ENCODE measurements at regions not wholly inside any gene's neighbourhood (a gene's known extent, or its start where the extent isn't known, plus 50 kb on each side); places are given as distances from the start of the nearest gene placed in this dataset.

DNA sequence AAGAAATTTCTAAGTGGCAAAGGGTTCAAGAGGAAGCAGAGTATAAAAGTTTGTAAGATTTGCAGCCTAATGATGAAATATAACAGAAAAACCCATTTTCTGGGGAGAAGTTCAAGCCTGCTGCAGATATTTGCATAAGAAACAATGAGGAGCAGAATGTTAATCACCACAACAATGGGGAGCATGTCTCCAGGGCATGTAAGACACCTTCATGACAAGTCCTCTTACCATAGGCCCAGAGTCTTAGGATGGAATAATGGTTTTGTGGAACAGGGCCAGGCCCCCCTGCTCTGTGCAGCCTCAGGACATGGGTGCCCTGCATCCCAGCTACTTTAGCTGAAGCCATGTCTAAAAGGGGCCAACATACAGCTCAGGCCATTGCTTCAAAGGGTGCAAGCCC, 809.0 kb upstream of the SLITRK5 start:
- POLR2A ChIA-PET = no interaction called here
- CTCF ChIA-PET = interaction anchor here (0.7 kb wide), 1 partner anchor 9 kb away, joined by 3 read pairs; no protein-coding TSS in a partner anchor
- TF ChIP-seq TARDBP (IDR thresholded peaks at IDR 0.05) = no peak
- no peak for TF ChIP-seq ELF4 (IDR thresholded peaks at IDR 0.05)
- TF ChIP-seq L3MBTL2 (conservative IDR thresholded peaks at IDR 0.05) = no peak
- TF ChIP-seq LEF1 (IDR thresholded peaks at IDR 0.05; ENCODE audit: borderline replicate concordance) = no peak
- no peak for TF ChIP-seq NFRKB (IDR thresholded peaks at IDR 0.05)
- TF ChIP-seq FOXA1 (IDR thresholded peaks at IDR 0.05) = no peak
- no peak for TF ChIP-seq CTBP1 (IDR thresholded peaks at IDR 0.05; ENCODE audit: borderline replicate concordance)
- TF ChIP-seq HDGF (IDR thresholded peaks at IDR 0.05; ENCODE audit: borderline replicate concordance) = no peak
- no peak for TF ChIP-seq FOXM1 (IDR thresholded peaks at IDR 0.05; ENCODE audit: borderline replicate concordance)
- TF ChIP-seq, protein P1, sequence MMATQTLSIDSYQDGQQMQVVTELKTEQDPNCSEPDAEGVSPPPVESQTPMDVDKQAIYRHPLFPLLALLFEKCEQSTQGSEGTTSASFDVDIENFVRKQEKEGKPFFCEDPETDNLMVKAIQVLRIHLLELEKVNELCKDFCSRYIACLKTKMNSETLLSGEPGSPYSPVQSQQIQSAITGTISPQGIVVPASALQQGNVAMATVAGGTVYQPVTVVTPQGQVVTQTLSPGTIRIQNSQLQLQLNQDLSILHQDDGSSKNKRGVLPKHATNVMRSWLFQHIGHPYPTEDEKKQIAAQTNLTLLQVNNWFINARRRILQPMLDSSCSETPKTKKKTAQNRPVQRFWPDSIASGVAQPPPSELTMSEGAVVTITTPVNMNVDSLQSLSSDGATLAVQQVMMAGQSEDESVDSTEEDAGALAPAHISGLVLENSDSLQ (IDR thresholded peaks at IDR 0.05) = no peak
- TF ChIP-seq FOXK2 (IDR thresholded peaks at IDR 0.05) = no peak
- TF ChIP-seq SUZ12 (IDR thresholded peaks at IDR 0.05) = no peak
- TF ChIP-seq ARNT (IDR thresholded peaks at IDR 0.05) = no peak
- DNase-seq (ENCODE audit: extremely low spot score) = no peak

DNA sequence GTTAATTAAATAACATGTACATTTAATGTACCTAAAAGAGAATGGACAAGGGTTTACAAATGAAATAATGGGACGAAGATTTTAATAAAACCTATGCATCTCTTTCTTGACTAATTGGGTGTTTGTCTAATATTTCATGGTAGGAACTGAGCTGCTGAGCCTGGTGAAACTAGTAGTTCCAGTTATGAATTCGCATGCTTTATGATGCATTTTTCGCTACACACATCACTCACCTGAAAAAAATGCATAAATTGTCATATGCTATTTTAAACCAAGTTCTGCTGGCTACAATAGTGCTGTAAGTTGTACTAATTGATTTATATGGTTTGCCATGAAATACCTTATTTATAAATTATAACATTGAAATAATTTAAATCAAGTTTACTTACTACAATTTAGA, 806.8 kb upstream of the SLITRK5 start:
- no peak for TF ChIP-seq L3MBTL2 (conservative IDR thresholded peaks at IDR 0.05)
- no peak for TF ChIP-seq TARDBP (IDR thresholded peaks at IDR 0.05)
- TF ChIP-seq ZNF384 (IDR thresholded peaks at IDR 0.05) = no peak
- TF ChIP-seq ELF4 (IDR thresholded peaks at IDR 0.05) = no peak
- TF ChIP-seq CTBP1 (IDR thresholded peaks at IDR 0.05; ENCODE audit: borderline replicate concordance) = no peak
- TF ChIP-seq, protein P1 (IDR thresholded peaks at IDR 0.05) = no peak
- TF ChIP-seq SP1 (IDR thresholded peaks at IDR 0.05) = no peak
- no peak for TF ChIP-seq NFRKB (IDR thresholded peaks at IDR 0.05)
- TF ChIP-seq HDGF (IDR thresholded peaks at IDR 0.05; ENCODE audit: borderline replicate concordance) = no peak
- TF ChIP-seq ARNT (IDR thresholded peaks at IDR 0.05) = no peak
- CTCF ChIA-PET = no interaction called here
- POLR2A ChIA-PET = no interaction called here
- no peak for DNase-seq (ENCODE audit: extremely low spot score)

GRCh38 chr13:86870444-86870843, 800.7 kb upstream of the SLITRK5 start:
- POLR2A ChIA-PET = no interaction called here
- TF ChIP-seq ELF4 (IDR thresholded peaks at IDR 0.05) = no peak
- no peak for TF ChIP-seq NFRKB (IDR thresholded peaks at IDR 0.05)
- no peak for TF ChIP-seq ZNF384 (IDR thresholded peaks at IDR 0.05)
- DNase-seq (ENCODE audit: extremely low spot score) = no peak
- CTCF ChIA-PET = interaction anchor here (0.6 to 2.7 kb wide), 7 partner anchors 8 to 801 kb away, joined by 3 to 41 read pairs (median 4); partner anchors contain the start of gene SLITRK5

DNA sequence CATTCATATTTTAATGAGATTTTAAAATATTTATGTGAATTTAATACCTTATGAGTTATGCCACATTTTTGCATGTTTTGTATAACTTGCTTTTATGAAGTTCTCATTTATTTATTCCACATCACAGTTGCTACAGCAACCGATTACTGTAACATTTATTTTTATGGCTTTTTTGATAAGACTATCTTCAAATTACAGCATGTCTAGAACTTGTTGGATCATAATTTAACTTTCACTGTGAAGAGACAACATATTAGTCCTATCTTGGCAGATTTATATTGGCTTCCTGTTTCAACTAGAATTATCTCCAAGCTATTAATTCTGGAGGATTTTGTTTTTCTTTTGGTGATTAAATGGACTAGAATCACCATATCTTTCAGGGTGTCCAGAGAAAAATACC, 793.7 kb upstream of the SLITRK5 start:
- TF ChIP-seq, protein P1 (IDR thresholded peaks at IDR 0.05) = peak; percentile 74
- TF ChIP-seq L3MBTL2 (conservative IDR thresholded peaks at IDR 0.05) (no peak), CTBP1 (IDR thresholded peaks at IDR 0.05; ENCODE audit: borderline replicate concordance) (peak; percentile 64; the same call in 1 of the 2 replicates), FOXA1 (IDR thresholded peaks at IDR 0.05) (no peak), ELF4 (IDR thresholded peaks at IDR 0.05) (no peak)
- DNase-seq (ENCODE audit: extremely low spot score) = no peak
- POLR2A ChIA-PET = no interaction called here
- CTCF ChIA-PET = no interaction called here

GRCh38 chr13:86878781-86879180, 792.4 kb upstream of the SLITRK5 start:
- TF ChIP-seq HDGF (IDR thresholded peaks at IDR 0.05; ENCODE audit: borderline replicate concordance) = no peak
- TF ChIP-seq NFRKB (IDR thresholded peaks at IDR 0.05) = no peak
- no peak for TF ChIP-seq FOXA1 (IDR thresholded peaks at IDR 0.05)
- TF ChIP-seq BHLHE40 (IDR thresholded peaks at IDR 0.05; ENCODE audit: borderline replicate concordance) = no peak
- no peak for TF ChIP-seq CTBP1 (IDR thresholded peaks at IDR 0.05; ENCODE audit: borderline replicate concordance)
- TF ChIP-seq, protein P1 (IDR thresholded peaks at IDR 0.05) = no peak
- no peak for TF ChIP-seq TARDBP (IDR thresholded peaks at IDR 0.05)
- TF ChIP-seq ZNF384 (IDR thresholded peaks at IDR 0.05) = no peak
- TF ChIP-seq SP1 (IDR thresholded peaks at IDR 0.05) = no peak
- TF ChIP-seq ARNT (IDR thresholded peaks at IDR 0.05) = no peak
- POLR2A ChIA-PET = no interaction called here
- DNase-seq (ENCODE audit: extremely low spot score) = no peak
- CTCF ChIA-PET = interaction anchor here (1.2 kb wide), 1 partner anchor 8 kb away, joined by 5 read pairs; no protein-coding TSS in a partner anchor

DNA sequence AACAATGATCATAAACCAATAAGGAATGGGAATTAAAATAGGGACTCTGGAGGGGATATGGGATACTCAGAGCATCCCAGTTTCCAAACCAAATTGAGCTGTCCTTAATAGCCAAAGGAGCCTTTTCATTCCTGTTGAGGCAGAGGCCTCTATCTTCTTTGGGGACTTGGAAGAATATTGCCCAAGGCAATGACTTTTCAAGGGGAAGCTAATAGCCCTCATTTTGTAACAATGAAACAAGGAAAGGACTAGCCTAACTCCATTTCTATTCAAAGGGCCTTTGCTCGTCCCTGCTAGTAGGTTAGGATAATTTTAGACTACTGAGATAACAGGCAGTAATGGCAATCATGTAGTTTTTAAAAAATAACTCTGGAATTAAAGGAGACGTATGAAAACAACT, 789.8 kb upstream of the SLITRK5 start:
- POLR2A ChIA-PET = no interaction called here
- CTCF ChIA-PET = interaction anchor here (1.6 kb wide), 1 partner anchor 11 kb away, joined by 6 read pairs; no protein-coding TSS in a partner anchor
- TF ChIP-seq ZNF384 (IDR thresholded peaks at IDR 0.05) = no peak
- TF ChIP-seq, protein P1 (IDR thresholded peaks at IDR 0.05) = no peak
- no peak for TF ChIP-seq FOXK2 (IDR thresholded peaks at IDR 0.05)
- no peak for TF ChIP-seq BHLHE40 (IDR thresholded peaks at IDR 0.05; ENCODE audit: borderline replicate concordance)
- TF ChIP-seq SUZ12 (IDR thresholded peaks at IDR 0.05) = no peak
- no peak for TF ChIP-seq ARNT (IDR thresholded peaks at IDR 0.05)
- TF ChIP-seq CTBP1 (IDR thresholded peaks at IDR 0.05; ENCODE audit: borderline replicate concordance) = no peak
- DNase-seq (ENCODE audit: extremely low spot score) = no peak
